ENCODE measurements at regions not wholly inside any gene's neighbourhood (a gene's known extent, or its start where the extent isn't known, plus 50 kb on each side); places are given as distances from the start of the nearest gene placed in this dataset.
"Not testable (repeated sequence)": the region's sequence is repeated elsewhere in the genome, so short reads cannot be mapped to it uniquely, and the experiment has no call there.

GRCh38 chr14:85169381-85169780, 360.6 kb upstream of the FLRT2 start:
- H3K4me3 ChIP-seq (ENCODE audit: low read depth, low read length): no peak overlapping the region
- DNase-seq (ENCODE audit: low read depth): no peak

- no peak for DNase-seq (ENCODE audit: low read depth)
- H3K4me3 ChIP-seq (ENCODE audit: low read depth, low read length): no peak overlapping the region
Observed at GRCh38 chr14:85172290-85172689, 357.7 kb upstream of the FLRT2 start.

- DNase-seq (ENCODE audit: low read depth): no peak
- H3K4me3 ChIP-seq (ENCODE audit: low read depth, low read length): no peak overlapping the region
Observed at GRCh38 chr14:85172889-85173477, 357.0 kb upstream of the FLRT2 start.

- DNase-seq (ENCODE audit: low read depth): peak; percentile 60
- H3K4me3 ChIP-seq (ENCODE audit: low read depth, low read length): no peak overlapping the region
Observed at GRCh38 chr14:85175556-85175955, 354.4 kb upstream of the FLRT2 start.

GRCh38 chr14:85178864-85179263, 351.1 kb upstream of the FLRT2 start:
- no peak for DNase-seq (ENCODE audit: low read depth)
- no peak overlapping the region for H3K4me3 ChIP-seq (ENCODE audit: low read depth, low read length)

- H3K4me3 ChIP-seq (ENCODE audit: low read depth, low read length): no peak overlapping the region
- DNase-seq (ENCODE audit: low read depth): no peak
Observed at GRCh38 chr14:85180876-85181275, 349.1 kb upstream of the FLRT2 start.

GRCh38 chr14:85182282-85182681, 347.7 kb upstream of the FLRT2 start:
- no peak for DNase-seq (ENCODE audit: low read depth)
- no peak overlapping the region for H3K4me3 ChIP-seq (ENCODE audit: low read depth, low read length)

GRCh38 chr14:85186082-85186481, 343.9 kb upstream of the FLRT2 start:
- no peak for DNase-seq (ENCODE audit: low read depth)
- no peak overlapping the region for H3K4me3 ChIP-seq (ENCODE audit: low read depth, low read length)

GRCh38 chr14:85187521-85187920, 342.4 kb upstream of the FLRT2 start:
- no peak overlapping the region for H3K4me3 ChIP-seq (ENCODE audit: low read depth, low read length)
- DNase-seq (ENCODE audit: low read depth): no peak

GRCh38 chr14:85188836-85189235, 341.1 kb upstream of the FLRT2 start:
- no peak for DNase-seq (ENCODE audit: low read depth)
- no peak overlapping the region for H3K4me3 ChIP-seq (ENCODE audit: low read depth, low read length)

- DNase-seq (ENCODE audit: low read depth); H3K4me3 ChIP-seq (ENCODE audit: low read depth, low read length): not testable (repeated sequence)
Observed at GRCh38 chr14:85189253-85189652, 340.7 kb upstream of the FLRT2 start.

- H3K4me3 ChIP-seq (ENCODE audit: low read depth, low read length): no peak overlapping the region
- no peak for DNase-seq (ENCODE audit: low read depth)
Observed at GRCh38 chr14:85190251-85190650, 339.7 kb upstream of the FLRT2 start.

- no peak for DNase-seq (ENCODE audit: low read depth)
- no peak overlapping the region for H3K4me3 ChIP-seq (ENCODE audit: low read depth, low read length)
Observed at GRCh38 chr14:85191986-85192385, 338.0 kb upstream of the FLRT2 start.

- H3K4me3 ChIP-seq (ENCODE audit: low read depth, low read length): no peak overlapping the region
- no peak for DNase-seq (ENCODE audit: low read depth)
Observed at GRCh38 chr14:85195872-85196477, 334.0 kb upstream of the FLRT2 start.

- DNase-seq (ENCODE audit: low read depth): no peak
- no peak overlapping the region for H3K4me3 ChIP-seq (ENCODE audit: low read depth, low read length)
Observed at GRCh38 chr14:85198001-85198400, 331.9 kb upstream of the FLRT2 start.

GRCh38 chr14:85205875-85206274, 324.1 kb upstream of the FLRT2 start:
- no peak for DNase-seq (ENCODE audit: low read depth)
- H3K4me3 ChIP-seq (ENCODE audit: low read depth, low read length): no peak overlapping the region

GRCh38 chr14:85214471-85214870, 315.5 kb upstream of the FLRT2 start:
- no peak for DNase-seq (ENCODE audit: low read depth)
- no peak overlapping the region for H3K4me3 ChIP-seq (ENCODE audit: low read depth, low read length)

- no peak overlapping the region for H3K4me3 ChIP-seq (ENCODE audit: low read depth, low read length)
- no peak for DNase-seq (ENCODE audit: low read depth)
Observed at GRCh38 chr14:85217412-85217811, 312.5 kb upstream of the FLRT2 start.

GRCh38 chr14:85218982-85219381, 311.0 kb upstream of the FLRT2 start:
- H3K4me3 ChIP-seq (ENCODE audit: low read depth, low read length): no peak overlapping the region
- no peak for DNase-seq (ENCODE audit: low read depth)

GRCh38 chr14:85221832-85222231, 308.1 kb upstream of the FLRT2 start:
- H3K4me3 ChIP-seq (ENCODE audit: low read depth, low read length): no peak overlapping the region
- DNase-seq (ENCODE audit: low read depth): no peak

- no peak for DNase-seq (ENCODE audit: low read depth)
- H3K4me3 ChIP-seq (ENCODE audit: low read depth, low read length): no peak overlapping the region
Observed at GRCh38 chr14:85222341-85222740, 307.6 kb upstream of the FLRT2 start.

- no peak overlapping the region for H3K4me3 ChIP-seq (ENCODE audit: low read depth, low read length)
- DNase-seq (ENCODE audit: low read depth): no peak
Observed at GRCh38 chr14:85223667-85224066, 306.3 kb upstream of the FLRT2 start.

Measured in skeletal muscle cell (primary cell).